GM10266 (cell line): ENCODE measurements at regions not wholly inside any gene's neighbourhood (a gene's known extent, or its start where the extent isn't known, plus 50 kb on each side); places are given as distances from the start of the nearest gene placed in this dataset.

ENCODE experiments used
- DNase-seq: peaks from one replicate; pipeline ENCODE4 v3.0.0; 2012; ENCODE audit errors: extremely low spot score
- CTCF ChIP-seq: IDR thresholded peaks from 2 replicates; pipeline ENCODE4 v1.5.1; 2012; ENCODE audit warnings: mild to moderate bottlenecking, low read depth; ENCODE audit not compliant: control insufficient read depth, insufficient read depth; ENCODE audit errors: missing control alignments

GRCh38 chr4:155434904-155435303 lies 58.1 kb upstream of the MAP9 start:
- DNase-seq, result no peak
- no peak for TF ChIP-seq CTCF

GRCh38 chr4:155434366-155434765 lies 57.6 kb upstream of the MAP9 start:
- DNase-seq, result no peak
- TF ChIP-seq CTCF, result no peak

GRCh38 chr4:155433636-155434360 lies 57.0 kb upstream of the MAP9 start:
- no peak for DNase-seq
- no peak for TF ChIP-seq CTCF

GRCh38 chr4:155430895-155431795 lies 54.4 kb upstream of the MAP9 start:
- DNase-seq, result no peak
- TF ChIP-seq CTCF, result no peak

DNA sequence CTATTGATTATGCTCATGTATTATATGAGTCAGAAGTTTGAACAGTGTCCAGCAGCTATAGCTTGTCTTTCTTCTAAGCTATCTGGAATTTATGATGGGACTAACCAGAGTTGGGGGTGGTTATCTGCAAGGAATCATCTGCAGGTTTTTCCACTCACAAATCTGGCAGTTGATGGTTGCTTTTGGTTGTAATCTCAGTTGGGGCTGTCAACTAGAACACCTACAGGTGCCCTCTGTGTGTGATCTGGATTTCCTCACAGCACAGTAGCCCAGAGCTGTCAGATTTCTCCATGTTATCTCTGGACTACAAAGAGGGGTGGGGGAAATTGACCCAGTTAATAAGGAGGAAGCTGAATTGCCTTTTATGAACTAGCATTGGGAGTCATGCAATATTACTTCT lies 51.4 kb upstream of the MAP9 start:
- no peak for DNase-seq
- TF ChIP-seq CTCF, result no peak

GRCh38 chr4:155426953-155427352 lies 50.2 kb upstream of the MAP9 start:
- TF ChIP-seq CTCF, result no peak
- DNase-seq, result no peak
